PC-3 (cell line): ENCODE measurements at regions not wholly inside any gene's neighbourhood (a gene's known extent, or its start where the extent isn't known, plus 50 kb on each side); places are given as distances from the start of the nearest gene placed in this dataset.

Experiments used
- EZH2 ChIP-seq: fragments of 300-600 bp; sonication (generic); IDR thresholded peaks from one replicate; pipeline ENCODE4 v1.6.1; 2017; ENCODE audit warnings: antibody characterized with exemption, mild to moderate bottlenecking, low read length; ENCODE audit not compliant: unreplicated experiment
- EZH2phosphoT487 ChIP-seq: fragments of 300-600 bp; sonication (generic); IDR thresholded peaks from 2 replicates; pipeline ENCODE4 v1.6.1; 2018; ENCODE audit warnings: mild to moderate bottlenecking, antibody characterized with exemption, low read length, borderline replicate concordance
- TF ChIP-seq, protein P1 (sequence below): fragments of 300-600 bp; sonication (generic); conservative IDR thresholded peaks from 2 replicates; pipeline ENCODE4 v1.5.1; 2017; ENCODE audit warnings: antibody characterized with exemption, low read depth, mild to moderate bottlenecking, low read length

DNA sequence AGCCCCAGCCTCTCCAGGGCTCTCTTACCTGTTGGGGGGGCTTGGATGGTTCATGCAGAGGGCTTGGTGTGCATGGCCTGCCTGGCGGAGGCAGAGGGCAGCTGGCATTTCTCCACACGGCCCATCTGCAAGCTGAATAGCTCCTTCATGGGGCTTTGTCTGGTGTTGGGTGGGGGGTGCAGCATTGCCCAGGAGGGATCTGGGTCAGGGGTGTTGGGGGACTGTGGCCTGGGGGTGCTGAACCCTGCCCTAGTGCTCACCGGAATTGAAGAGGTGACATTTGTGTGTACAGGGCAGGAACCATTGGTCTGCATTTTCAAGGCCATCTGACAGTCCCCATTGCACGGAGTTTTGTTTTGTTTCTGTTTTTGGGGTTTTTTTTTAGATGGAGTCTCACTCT lies 58.8 kb upstream of the HAAO start:
- TF ChIP-seq, protein P1, sequence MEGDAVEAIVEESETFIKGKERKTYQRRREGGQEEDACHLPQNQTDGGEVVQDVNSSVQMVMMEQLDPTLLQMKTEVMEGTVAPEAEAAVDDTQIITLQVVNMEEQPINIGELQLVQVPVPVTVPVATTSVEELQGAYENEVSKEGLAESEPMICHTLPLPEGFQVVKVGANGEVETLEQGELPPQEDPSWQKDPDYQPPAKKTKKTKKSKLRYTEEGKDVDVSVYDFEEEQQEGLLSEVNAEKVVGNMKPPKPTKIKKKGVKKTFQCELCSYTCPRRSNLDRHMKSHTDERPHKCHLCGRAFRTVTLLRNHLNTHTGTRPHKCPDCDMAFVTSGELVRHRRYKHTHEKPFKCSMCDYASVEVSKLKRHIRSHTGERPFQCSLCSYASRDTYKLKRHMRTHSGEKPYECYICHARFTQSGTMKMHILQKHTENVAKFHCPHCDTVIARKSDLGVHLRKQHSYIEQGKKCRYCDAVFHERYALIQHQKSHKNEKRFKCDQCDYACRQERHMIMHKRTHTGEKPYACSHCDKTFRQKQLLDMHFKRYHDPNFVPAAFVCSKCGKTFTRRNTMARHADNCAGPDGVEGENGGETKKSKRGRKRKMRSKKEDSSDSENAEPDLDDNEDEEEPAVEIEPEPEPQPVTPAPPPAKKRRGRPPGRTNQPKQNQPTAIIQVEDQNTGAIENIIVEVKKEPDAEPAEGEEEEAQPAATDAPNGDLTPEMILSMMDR, result no peak
- TF ChIP-seq EZH2 (no peak), EZH2phosphoT487 (no peak)
